LNCAP (cell line): ENCODE measurements at regions not wholly inside any gene's neighbourhood (a gene's known extent, or its start where the extent isn't known, plus 50 kb on each side); places are given as distances from the start of the nearest gene placed in this dataset.

Source experiments
- TF ChIP-seq, protein P1 (sequence below): fragments of 450-650 bp; IDR thresholded peaks from 2 replicates; pipeline ENCODE4 v1.5.1; 2017; ENCODE audit warnings: mild to moderate bottlenecking

DNA sequence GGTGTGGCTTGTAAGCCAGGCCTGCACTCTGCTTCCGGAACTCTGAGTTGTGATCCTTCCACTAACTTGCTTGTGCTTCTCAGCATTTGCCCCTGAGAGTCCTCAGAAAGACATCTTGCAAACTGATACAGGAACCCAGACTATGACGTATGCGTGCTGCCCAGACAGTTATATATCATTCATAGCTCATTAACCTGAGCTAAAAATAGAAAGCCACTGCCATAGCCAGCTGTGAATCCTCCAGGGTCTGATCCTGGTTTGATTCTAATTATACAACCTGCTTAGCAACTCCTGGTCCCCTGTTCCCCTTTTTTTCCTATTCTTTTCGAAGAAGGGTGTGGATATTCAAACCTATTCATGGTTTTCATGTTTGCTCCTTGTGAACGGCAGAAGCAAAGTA is 63.7 kb downstream of the MARCHF4 start:
- TF ChIP-seq, protein P1, sequence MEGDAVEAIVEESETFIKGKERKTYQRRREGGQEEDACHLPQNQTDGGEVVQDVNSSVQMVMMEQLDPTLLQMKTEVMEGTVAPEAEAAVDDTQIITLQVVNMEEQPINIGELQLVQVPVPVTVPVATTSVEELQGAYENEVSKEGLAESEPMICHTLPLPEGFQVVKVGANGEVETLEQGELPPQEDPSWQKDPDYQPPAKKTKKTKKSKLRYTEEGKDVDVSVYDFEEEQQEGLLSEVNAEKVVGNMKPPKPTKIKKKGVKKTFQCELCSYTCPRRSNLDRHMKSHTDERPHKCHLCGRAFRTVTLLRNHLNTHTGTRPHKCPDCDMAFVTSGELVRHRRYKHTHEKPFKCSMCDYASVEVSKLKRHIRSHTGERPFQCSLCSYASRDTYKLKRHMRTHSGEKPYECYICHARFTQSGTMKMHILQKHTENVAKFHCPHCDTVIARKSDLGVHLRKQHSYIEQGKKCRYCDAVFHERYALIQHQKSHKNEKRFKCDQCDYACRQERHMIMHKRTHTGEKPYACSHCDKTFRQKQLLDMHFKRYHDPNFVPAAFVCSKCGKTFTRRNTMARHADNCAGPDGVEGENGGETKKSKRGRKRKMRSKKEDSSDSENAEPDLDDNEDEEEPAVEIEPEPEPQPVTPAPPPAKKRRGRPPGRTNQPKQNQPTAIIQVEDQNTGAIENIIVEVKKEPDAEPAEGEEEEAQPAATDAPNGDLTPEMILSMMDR = no peak

DNA sequence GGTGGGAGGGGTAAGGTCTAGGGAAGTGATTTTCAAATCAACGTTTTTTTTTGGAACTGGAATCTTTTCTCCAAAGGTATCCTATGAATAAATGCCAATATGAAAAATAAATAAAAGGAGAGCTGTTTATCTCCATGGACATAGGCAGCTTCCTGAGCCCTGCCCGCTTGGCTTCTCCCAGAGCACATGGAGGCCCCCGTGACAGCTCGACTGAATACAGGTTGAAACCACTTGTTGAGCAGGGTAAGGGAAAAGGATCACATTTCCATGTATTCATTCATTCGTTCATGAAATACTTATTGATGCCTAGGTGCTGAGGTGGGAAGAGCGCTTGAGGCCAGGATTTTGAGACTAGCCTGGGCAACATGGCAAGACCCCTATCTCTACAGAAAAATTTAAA is 64.8 kb downstream of the MARCHF4 start:
- TF ChIP-seq, protein P1 = no peak

DNA sequence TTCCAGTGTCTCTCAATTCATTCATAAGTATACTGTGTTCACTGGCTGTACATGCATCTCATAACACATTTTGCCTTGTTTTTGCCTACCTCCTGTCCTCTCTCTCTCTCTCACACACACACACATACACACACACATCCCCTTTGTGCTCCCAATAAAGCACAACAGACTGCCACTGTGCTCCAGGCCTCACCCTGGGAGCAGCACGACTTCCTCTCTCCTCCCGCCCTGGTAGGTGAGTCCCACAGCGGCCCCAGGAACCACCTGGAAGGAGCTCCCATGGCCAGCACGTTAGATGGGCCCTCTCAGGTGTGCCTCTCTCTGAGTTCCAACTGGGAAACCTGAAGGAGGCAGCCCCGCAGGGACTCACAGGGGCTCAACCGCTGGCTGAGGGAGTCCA is 65.4 kb downstream of the MARCHF4 start:
- TF ChIP-seq, protein P1 = no peak

DNA sequence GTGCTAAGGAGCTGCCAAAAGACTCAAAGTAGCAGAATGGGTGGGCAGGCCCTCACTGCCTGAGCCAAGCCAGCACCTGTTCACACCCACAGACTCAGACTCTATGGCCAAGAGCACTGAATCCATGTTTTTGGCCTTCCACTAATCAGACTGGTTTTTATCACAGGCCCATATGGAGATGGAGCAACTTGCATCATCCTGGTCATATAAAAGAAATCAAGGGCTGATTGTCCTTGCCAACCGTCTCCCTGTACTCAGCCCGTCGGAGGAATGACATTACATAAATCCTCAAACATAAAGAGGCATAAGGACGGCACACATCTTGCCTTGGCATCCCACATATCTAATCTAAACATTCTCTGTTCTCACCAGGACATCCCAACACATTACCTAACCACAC is 66.7 kb downstream of the MARCHF4 start:
- TF ChIP-seq, protein P1 = no peak

DNA sequence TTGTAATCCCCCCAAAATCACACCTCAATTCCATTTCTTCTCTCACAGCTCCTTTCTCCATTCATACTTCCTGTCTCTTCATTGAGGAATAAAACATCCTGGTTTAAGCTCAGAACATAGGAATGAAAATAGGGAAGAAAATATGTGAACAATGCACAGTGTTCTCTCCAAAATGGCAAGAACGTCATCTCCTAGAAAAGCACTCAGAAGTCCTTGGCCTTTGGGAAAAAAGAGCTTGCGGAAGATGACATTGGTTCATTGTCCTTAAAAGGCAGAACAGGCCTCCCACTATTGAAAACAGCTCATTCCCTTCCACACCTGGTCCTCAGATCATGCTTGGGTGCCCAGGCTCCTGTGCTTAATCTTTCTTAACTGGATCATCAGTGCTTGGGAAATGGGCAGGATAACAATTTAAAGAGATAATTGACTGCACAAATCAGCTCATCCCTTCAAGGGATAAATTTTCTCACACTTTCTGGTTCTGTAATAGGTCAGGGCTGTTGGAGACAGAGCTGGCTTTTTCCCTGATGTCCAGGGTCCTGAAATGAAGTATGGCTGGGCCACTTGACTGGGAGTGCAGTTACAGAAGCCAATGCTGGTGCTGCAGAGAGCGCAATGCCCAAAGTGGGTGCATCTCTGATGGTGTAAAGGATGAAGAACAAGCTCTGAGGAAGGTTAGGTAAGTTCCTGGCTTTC is 69.2 kb downstream of the MARCHF4 start:
- TF ChIP-seq, protein P1 = no peak

DNA sequence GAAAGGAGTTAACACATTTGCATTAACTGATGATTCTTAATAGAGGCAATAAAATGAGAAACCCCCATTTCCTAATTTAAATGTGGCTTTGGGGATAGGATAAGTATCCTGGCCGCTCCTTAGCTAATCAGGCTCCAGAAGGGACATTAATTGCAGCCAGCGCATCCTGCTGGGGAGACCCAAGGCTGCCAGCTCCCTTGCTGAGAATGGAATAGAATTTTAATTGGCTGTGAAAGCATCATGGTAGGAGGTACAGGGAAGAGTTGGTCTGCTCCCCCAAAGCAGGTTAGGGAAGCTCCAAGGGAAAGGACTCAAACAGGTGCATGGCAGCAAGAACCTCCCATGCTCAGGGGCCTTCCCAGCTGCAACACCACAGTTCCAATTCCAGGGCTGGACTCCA is 71.4 kb downstream of the MARCHF4 start:
- TF ChIP-seq, protein P1 = no peak

DNA sequence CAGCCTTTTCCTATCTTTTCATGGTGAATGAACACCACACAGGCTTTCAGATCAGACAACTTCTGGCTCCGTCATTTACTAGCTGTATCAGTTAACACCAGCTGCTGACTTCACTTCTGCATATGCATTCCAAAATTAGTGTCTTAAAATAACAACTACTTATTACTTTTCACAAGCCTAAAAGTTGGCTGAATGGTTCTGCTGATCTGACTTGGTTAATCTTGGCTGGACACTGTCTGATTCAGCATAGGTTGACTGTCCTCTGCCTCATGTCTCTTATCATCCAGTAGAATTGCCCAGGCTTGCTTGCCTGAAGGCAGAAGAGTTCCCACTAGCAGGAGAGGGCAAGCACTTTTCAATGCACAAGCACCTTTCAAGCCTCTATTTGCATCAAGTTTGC is 72.7 kb downstream of the MARCHF4 start:
- TF ChIP-seq, protein P1 = no peak
